ENCODE measurements at regions not wholly inside any gene's neighbourhood (a gene's known extent, or its start where the extent isn't known, plus 50 kb on each side); places are given as distances from the start of the nearest gene placed in this dataset.

DNA sequence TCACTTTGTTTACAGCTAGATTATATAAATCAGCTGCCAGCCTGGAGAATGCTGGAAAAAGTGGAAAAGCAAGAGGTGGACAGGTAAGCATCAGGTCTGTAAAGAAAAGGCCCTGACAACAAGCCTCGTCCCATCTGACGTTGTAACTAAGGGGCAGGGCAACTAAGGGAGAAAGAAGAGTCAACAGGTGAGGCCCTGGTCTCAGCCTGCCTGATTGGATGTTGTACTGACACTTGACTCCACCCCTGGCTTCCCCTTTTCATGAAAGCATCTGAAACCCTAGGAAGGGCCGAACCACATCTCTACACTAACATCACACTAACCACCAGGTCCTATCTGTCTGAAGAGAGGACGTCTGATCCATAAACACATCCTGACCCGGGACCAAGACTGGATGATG lies 357.6 kb upstream of the CFAP20DC start:
- 90% methylated on average over 5 of the region's 5 CpGs for WGBS (ENCODE audit: insufficient coverage)
- Mint-ChIP-seq H3K27me3 (ENCODE audit: low read depth in 2 of 2) (no peaks in the 10 kb centered on the region), H3K4me3 (no peak overlapping the region), H3K27ac (no peak overlapping the region), H3K9me3 (no peaks in the 10 kb centered on the region), H3K4me1 (peaks cover 0 to 4% of the 10 kb centered on the region in 2 donors), H3K36me3 (no peaks in the 10 kb centered on the region)
- no peak overlapping the region for H3K27ac ChIP-seq (ENCODE audit: low read length)
- no peaks in the 10 kb centered on the region for H3K9me3 ChIP-seq (ENCODE audit: control insufficient read depth, insufficient read depth, low read length)
- no peaks in the 10 kb centered on the region for H3K4me1 ChIP-seq (ENCODE audit: control insufficient read depth, insufficient read depth, low read length)
- H3K4me3 ChIP-seq (ENCODE audit: low read length) = no peak overlapping the region
- intact Hi-C loops (cut with micrococcal nuclease) = no loop called here
- DNase-seq (no peak), ATAC-seq (no peak)
- TF ChIP-seq CTCF (IDR thresholded peaks at IDR 0.05) = no peak
- H3K36me3 ChIP-seq (ENCODE audit: control insufficient read depth, insufficient read depth, low read length) = no peaks in the 10 kb centered on the region
- no peaks in the 10 kb centered on the region for H3K27me3 ChIP-seq (ENCODE audit: control insufficient read depth, insufficient read depth, low read length)

DNA sequence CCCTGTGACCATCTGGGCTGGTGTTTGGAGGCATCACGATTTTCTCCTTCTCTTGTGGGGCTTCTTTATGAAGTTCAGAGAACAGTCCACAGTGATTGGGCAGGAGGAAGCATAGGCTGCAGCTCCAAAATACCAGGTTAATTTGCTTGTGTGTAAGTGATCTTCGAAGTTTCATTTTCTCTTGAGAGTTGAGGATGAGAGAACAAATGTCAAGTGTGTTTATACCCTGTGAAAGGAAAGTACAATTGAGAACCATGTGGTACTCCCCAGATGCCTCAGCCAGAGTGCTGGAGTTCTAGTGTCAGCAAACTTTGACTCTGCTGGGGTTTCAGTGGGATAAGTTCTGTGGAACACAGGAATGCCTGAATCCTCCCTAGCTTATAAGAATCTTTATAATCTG lies 357.1 kb upstream of the CFAP20DC start:
- no peaks in the 10 kb centered on the region for H3K36me3 Mint-ChIP-seq
- Histone ChIP-seq H3K9me3 (ENCODE audit: control insufficient read depth, insufficient read depth, low read length) (no peaks in the 10 kb centered on the region), H3K27me3 (ENCODE audit: control insufficient read depth, insufficient read depth, low read length) (no peaks in the 10 kb centered on the region), H3K36me3 (ENCODE audit: control insufficient read depth, insufficient read depth, low read length) (no peaks in the 10 kb centered on the region), H3K27ac (ENCODE audit: low read length) (no peak overlapping the region), H3K4me3 (ENCODE audit: low read length) (no peak overlapping the region), H3K4me1 (ENCODE audit: control insufficient read depth, insufficient read depth, low read length) (no peaks in the 10 kb centered on the region)
- no peak overlapping the region for H3K27ac Mint-ChIP-seq
- no peaks in the 10 kb centered on the region for H3K27me3 Mint-ChIP-seq (ENCODE audit: low read depth in 2 of 2)
- no peak for DNase-seq
- no peak overlapping the region for H3K4me3 Mint-ChIP-seq
- ATAC-seq = no peak
- H3K4me1 Mint-ChIP-seq = peaks cover 0 to 4% of the 10 kb centered on the region in 2 donors
- intact Hi-C loops (cut with micrococcal nuclease) = no loop called here
- H3K9me3 Mint-ChIP-seq = no peaks in the 10 kb centered on the region
- TF ChIP-seq CTCF (IDR thresholded peaks at IDR 0.05) = no peak
- 67% methylated on average over 2 of the region's 2 CpGs for WGBS (ENCODE audit: insufficient coverage)

DNA sequence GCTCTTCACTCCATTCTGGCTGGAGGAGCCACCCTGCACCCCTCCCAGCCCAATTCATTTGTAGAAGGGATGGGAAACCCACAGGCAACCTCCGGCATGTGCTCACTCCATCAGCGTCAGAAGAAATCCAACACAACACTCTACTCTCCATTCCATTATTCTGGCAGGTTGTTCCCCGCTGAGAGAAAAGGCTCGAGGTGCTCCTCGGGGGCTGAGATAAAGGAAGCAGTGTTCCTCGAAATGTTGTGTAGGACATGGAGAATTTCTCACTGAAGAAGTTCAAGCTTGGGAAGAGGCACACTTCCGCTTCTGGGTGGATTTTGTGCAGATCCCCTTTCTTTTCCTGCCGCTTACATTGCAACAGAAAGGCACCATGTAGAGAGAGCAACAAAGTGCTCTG lies 355.0 kb upstream of the CFAP20DC start:
- no peaks in the 10 kb centered on the region for H3K27me3 ChIP-seq (ENCODE audit: control insufficient read depth, insufficient read depth, low read length)
- no peak overlapping the region for H3K4me3 ChIP-seq (ENCODE audit: low read length)
- intact Hi-C loops (cut with micrococcal nuclease) = no loop called here
- H3K4me3 Mint-ChIP-seq = no peak overlapping the region
- H3K9me3 Mint-ChIP-seq = no peaks in the 10 kb centered on the region
- no peaks in the 10 kb centered on the region for H3K36me3 ChIP-seq (ENCODE audit: control insufficient read depth, insufficient read depth, low read length)
- H3K27me3 Mint-ChIP-seq (ENCODE audit: low read depth in 2 of 2) = no peaks in the 10 kb centered on the region
- no peaks in the 10 kb centered on the region for H3K36me3 Mint-ChIP-seq
- ATAC-seq (no peak), DNase-seq (no peak)
- no peaks in the 10 kb centered on the region for H3K9me3 ChIP-seq (ENCODE audit: control insufficient read depth, insufficient read depth, low read length)
- H3K4me1 Mint-ChIP-seq = peaks cover 0 to 4% of the 10 kb centered on the region in 2 donors
- 90% methylated on average over 8 of the region's 8 CpGs for WGBS (ENCODE audit: insufficient coverage)
- TF ChIP-seq CTCF (IDR thresholded peaks at IDR 0.05) = no peak
- H3K27ac Mint-ChIP-seq = no peak overlapping the region
- H3K4me1 ChIP-seq (ENCODE audit: control insufficient read depth, insufficient read depth, low read length) = no peaks in the 10 kb centered on the region
- H3K27ac ChIP-seq (ENCODE audit: low read length) = no peak overlapping the region

GRCh38 chr3:59404064-59404463 lies 354.2 kb upstream of the CFAP20DC start:
- H3K9me3 ChIP-seq (ENCODE audit: control insufficient read depth, insufficient read depth, low read length) = no peaks in the 10 kb centered on the region
- no peak overlapping the region for H3K27ac ChIP-seq (ENCODE audit: low read length)
- no peaks in the 10 kb centered on the region for H3K9me3 Mint-ChIP-seq
- no peak overlapping the region for H3K27ac Mint-ChIP-seq
- WGBS (ENCODE audit: insufficient coverage) = 85% methylated on average over 1 of the region's 2 CpGs
- no peaks in the 10 kb centered on the region for H3K27me3 ChIP-seq (ENCODE audit: control insufficient read depth, insufficient read depth, low read length)
- no peak for ATAC-seq
- H3K27me3 Mint-ChIP-seq (ENCODE audit: low read depth in 2 of 2) = no peaks in the 10 kb centered on the region
- H3K4me1 ChIP-seq (ENCODE audit: control insufficient read depth, insufficient read depth, low read length) = no peaks in the 10 kb centered on the region
- no peak overlapping the region for H3K4me3 ChIP-seq (ENCODE audit: low read length)
- no peaks in the 10 kb centered on the region for H3K36me3 Mint-ChIP-seq
- no peak for TF ChIP-seq CTCF (IDR thresholded peaks at IDR 0.05)
- no peak overlapping the region for H3K4me3 Mint-ChIP-seq
- DNase-seq = no peak
- peaks cover 0 to 4% of the 10 kb centered on the region in 2 donors for H3K4me1 Mint-ChIP-seq
- intact Hi-C loops (cut with micrococcal nuclease) = no loop called here
- no peaks in the 10 kb centered on the region for H3K36me3 ChIP-seq (ENCODE audit: control insufficient read depth, insufficient read depth, low read length)
